Body of pancreas (tissue), 4 donors: ENCODE measurements at regions not wholly inside any gene's neighbourhood (a gene's known extent, or its start where the extent isn't known, plus 50 kb on each side); places are given as distances from the start of the nearest gene placed in this dataset.

ENCODE experiments used
- CTCF ChIP-seq, 7 experiments: fragments of 450-650 bp in 4 of 7; fragments of 200-600 bp in 3 of 7; sonication (generic) in 3 of 7; IDR thresholded peaks; one replicate each; pipeline ENCODE4 v1.5.1; 2016 to 2019; ENCODE audit warnings: antibody characterized with exemption in 7 of 7
- POLR2A ChIP-seq, 3 donors: fragments of 450-650 bp; IDR thresholded peaks; one replicate each; pipeline ENCODE4 v1.6.1; 2016; ENCODE audit warnings: antibody characterized with exemption in 3 of 3, mild to moderate bottlenecking in 2 of 3

- TF ChIP-seq CTCF (IDR thresholded peaks at IDR 0.05) (no peak), POLR2A (IDR thresholded peaks at IDR 0.05) (no peak)
These were observed 220.4 kb upstream of the ZP4 start for GRCh38 chr1:238111081-238111480.
